ENCODE measurements at regions not wholly inside any gene's neighbourhood (a gene's known extent, or its start where the extent isn't known, plus 50 kb on each side); places are given as distances from the start of the nearest gene placed in this dataset.

DNA sequence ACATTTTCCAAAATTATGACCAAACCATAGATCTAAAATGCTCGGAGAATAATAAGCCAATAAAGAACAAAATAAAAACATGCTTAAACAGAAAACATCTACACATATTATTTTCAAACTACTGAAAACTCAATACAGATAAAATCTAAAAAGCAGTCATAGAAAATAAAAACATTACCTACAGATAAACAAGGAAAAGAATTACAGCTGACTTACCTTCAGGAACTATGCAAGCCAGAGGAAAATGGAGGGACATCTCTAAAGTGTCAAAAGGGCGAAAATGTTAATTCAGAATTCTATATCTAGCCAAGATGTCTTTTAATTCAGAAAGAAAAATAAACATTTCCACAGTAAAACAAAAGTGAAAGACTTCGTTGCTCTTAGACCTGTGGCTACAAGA lies 112.9 kb upstream of the GYPC start:
- H3K36me3 Mint-ChIP-seq (ENCODE audit: low read depth) = peaks cover 2% of the 10 kb centered on the region
- H3K9me3 Mint-ChIP-seq = peaks cover 16% of the 10 kb centered on the region
- intact Hi-C loops (cut with micrococcal nuclease) = no loop called here
- H3K4me3 Mint-ChIP-seq = no peak overlapping the region
- ChIA-PET POLR2A (no interaction called here), CTCF (no interaction called here)
- no peak for ATAC-seq
- H3K27ac Mint-ChIP-seq = no peak overlapping the region
- TF ChIP-seq, protein P1, sequence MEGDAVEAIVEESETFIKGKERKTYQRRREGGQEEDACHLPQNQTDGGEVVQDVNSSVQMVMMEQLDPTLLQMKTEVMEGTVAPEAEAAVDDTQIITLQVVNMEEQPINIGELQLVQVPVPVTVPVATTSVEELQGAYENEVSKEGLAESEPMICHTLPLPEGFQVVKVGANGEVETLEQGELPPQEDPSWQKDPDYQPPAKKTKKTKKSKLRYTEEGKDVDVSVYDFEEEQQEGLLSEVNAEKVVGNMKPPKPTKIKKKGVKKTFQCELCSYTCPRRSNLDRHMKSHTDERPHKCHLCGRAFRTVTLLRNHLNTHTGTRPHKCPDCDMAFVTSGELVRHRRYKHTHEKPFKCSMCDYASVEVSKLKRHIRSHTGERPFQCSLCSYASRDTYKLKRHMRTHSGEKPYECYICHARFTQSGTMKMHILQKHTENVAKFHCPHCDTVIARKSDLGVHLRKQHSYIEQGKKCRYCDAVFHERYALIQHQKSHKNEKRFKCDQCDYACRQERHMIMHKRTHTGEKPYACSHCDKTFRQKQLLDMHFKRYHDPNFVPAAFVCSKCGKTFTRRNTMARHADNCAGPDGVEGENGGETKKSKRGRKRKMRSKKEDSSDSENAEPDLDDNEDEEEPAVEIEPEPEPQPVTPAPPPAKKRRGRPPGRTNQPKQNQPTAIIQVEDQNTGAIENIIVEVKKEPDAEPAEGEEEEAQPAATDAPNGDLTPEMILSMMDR (IDR thresholded peaks at IDR 0.05) = no peak
- no peaks in the 10 kb centered on the region for H3K4me1 Mint-ChIP-seq (ENCODE audit: low read depth)
- peaks cover 2% of the 10 kb centered on the region for H3K27me3 Mint-ChIP-seq
- no peak for DNase-seq

DNA sequence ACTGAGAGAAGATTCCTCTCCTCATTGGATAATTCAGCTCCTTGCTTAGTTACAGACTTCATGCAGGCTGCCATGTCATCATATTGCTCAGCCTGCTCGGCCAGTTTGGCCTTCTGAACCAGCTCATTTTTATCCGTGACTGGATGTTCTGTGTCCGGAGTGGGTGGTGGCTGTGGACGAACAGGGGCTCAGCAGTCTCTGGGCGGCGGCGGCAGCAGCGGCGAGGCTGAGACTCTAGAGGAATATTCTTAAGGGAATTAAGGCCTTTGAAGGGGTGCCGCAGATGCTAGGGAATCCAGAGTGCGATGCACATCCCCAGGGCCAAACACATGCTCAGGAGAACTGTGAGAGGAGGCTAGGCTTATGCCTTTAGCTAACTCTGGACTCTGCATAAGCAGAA lies 97.9 kb upstream of the GYPC start:
- TF ChIP-seq, protein P1 (IDR thresholded peaks at IDR 0.05) = no peak
- no peaks in the 10 kb centered on the region for H3K4me1 Mint-ChIP-seq (ENCODE audit: low read depth)
- intact Hi-C loops (cut with micrococcal nuclease) = no loop called here
- H3K36me3 Mint-ChIP-seq (ENCODE audit: low read depth) = no peaks in the 10 kb centered on the region
- peaks cover 3% of the 10 kb centered on the region for H3K27me3 Mint-ChIP-seq
- POLR2A ChIA-PET = no interaction called here
- no peak overlapping the region for H3K27ac Mint-ChIP-seq
- ATAC-seq (no peak), DNase-seq (no peak)
- H3K4me3 Mint-ChIP-seq = no peak overlapping the region
- CTCF ChIA-PET = interaction anchor here (2.1 kb wide), 1 partner anchor 30 kb away, joined by 5 read pairs; no protein-coding TSS in a partner anchor
- peaks cover 4% of the 10 kb centered on the region for H3K9me3 Mint-ChIP-seq

DNA sequence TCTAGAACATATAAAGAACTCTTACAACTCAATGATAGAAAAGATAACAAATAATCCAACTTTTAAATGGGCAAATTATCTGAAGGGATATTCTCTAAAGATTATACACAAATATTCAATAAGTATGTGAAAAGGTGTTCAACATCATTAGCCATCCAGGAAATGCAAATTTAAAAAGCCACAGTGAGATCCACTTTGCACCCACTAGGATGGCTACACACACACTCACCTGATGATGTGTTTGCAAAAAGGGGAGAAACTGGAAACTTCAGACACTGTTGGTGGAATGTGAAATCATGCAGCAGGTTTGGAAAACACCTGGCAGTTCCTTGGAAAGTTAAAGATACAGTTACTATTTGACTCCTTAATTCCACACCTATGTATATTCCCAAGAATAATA lies 87.2 kb upstream of the GYPC start:
- intact Hi-C loops (cut with micrococcal nuclease) = no loop called here
- no peaks in the 10 kb centered on the region for H3K36me3 Mint-ChIP-seq (ENCODE audit: low read depth)
- ATAC-seq (no peak), DNase-seq (no peak)
- no peaks in the 10 kb centered on the region for H3K4me1 Mint-ChIP-seq (ENCODE audit: low read depth)
- no peak overlapping the region for H3K27ac Mint-ChIP-seq
- H3K4me3 Mint-ChIP-seq = no peak overlapping the region
- POLR2A ChIA-PET = no interaction called here
- TF ChIP-seq, protein P1 (IDR thresholded peaks at IDR 0.05) = no peak
- no peaks in the 10 kb centered on the region for H3K27me3 Mint-ChIP-seq
- H3K9me3 Mint-ChIP-seq = no peaks in the 10 kb centered on the region
- CTCF ChIA-PET = no interaction called here

DNA sequence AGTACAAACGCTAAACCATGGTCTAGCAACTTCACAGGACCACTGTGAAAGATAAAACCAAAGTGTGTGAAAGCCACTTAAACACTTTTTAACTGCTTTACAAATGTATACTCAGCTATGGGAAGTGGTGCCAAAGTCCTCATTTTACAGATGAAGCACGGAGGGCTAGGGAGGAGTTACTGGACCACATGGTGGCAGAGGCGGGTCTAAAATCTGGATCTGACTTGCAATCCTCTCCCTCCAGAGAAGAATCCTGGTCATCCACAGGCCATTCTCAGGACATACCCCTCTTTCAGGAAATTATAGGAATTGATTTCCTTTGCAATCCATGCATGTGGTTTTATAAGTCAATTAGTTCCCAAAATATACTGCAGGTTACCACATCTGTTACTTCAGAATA lies 84.6 kb upstream of the GYPC start:
- no peak overlapping the region for H3K27ac Mint-ChIP-seq
- CTCF ChIA-PET = no interaction called here
- no peaks in the 10 kb centered on the region for H3K4me1 Mint-ChIP-seq (ENCODE audit: low read depth)
- POLR2A ChIA-PET = interaction anchor here (1.0 kb wide), 1 partner anchor 68 kb away, joined by 3 read pairs; no protein-coding TSS in a partner anchor
- no peaks in the 10 kb centered on the region for H3K27me3 Mint-ChIP-seq
- intact Hi-C loops (cut with micrococcal nuclease) = no loop called here
- TF ChIP-seq, protein P1 (IDR thresholded peaks at IDR 0.05) = no peak
- DNase-seq = no peak
- H3K9me3 Mint-ChIP-seq = no peaks in the 10 kb centered on the region
- no peak overlapping the region for H3K4me3 Mint-ChIP-seq
- no peaks in the 10 kb centered on the region for H3K36me3 Mint-ChIP-seq (ENCODE audit: low read depth)
- no peak for ATAC-seq

DNA sequence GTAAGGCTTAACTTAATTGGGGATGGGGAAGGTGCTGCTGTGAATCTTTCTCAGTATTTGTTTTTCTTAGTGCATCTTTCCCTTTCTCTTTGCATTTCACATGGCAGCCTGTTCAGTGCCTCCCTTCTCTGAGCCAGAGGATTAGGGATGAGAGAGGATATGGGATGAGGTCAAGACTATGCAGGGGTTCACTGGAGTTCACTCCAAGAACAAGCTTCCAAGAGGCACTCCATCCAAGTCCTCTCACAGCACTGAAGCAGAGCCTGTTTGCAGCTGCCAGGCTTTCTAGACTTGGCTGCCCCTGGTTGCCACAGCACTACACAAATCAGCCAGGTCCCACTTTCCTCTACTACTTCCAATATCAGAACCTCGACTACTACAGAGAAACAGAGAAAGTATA lies 80.3 kb upstream of the GYPC start:
- no peaks in the 10 kb centered on the region for H3K4me1 Mint-ChIP-seq (ENCODE audit: low read depth)
- no peak for ATAC-seq
- ChIA-PET POLR2A (no interaction called here), CTCF (interaction anchor here (1.6 kb wide), 1 partner anchor 47 kb away, joined by 3 read pairs; no protein-coding TSS in a partner anchor)
- no peaks in the 10 kb centered on the region for H3K36me3 Mint-ChIP-seq (ENCODE audit: low read depth)
- H3K4me3 Mint-ChIP-seq = no peak overlapping the region
- no peak overlapping the region for H3K27ac Mint-ChIP-seq
- H3K9me3 Mint-ChIP-seq = no peaks in the 10 kb centered on the region
- TF ChIP-seq, protein P1 (IDR thresholded peaks at IDR 0.05) = no peak
- no peaks in the 10 kb centered on the region for H3K27me3 Mint-ChIP-seq
- no peak for DNase-seq
- intact Hi-C loops (cut with micrococcal nuclease) = no loop called here

All from activated CD8-positive, alpha-beta T cell treated with anti-CD3 and anti-CD28 coated beads for 36 hours (primary cell).